ENCODE measurements at regions not wholly inside any gene's neighbourhood (a gene's known extent, or its start where the extent isn't known, plus 50 kb on each side); places are given as distances from the start of the nearest gene placed in this dataset.

- TF ChIP-seq CTCF (conservative IDR thresholded peaks at IDR 0.05; ENCODE audit: low read depth, low read length) (no peak), EZH2 (IDR thresholded peaks at IDR 0.05; ENCODE audit: borderline replicate concordance, low read depth, low read length, poor library complexity, severe bottlenecking) (no peak)
These were observed 237.3 kb upstream of the KLF14 start for GRCh38 chr7:130971297-130971696.

Measured in A673 (cell line).